ENCODE measurements at regions not wholly inside any gene's neighbourhood (a gene's known extent, or its start where the extent isn't known, plus 50 kb on each side); places are given as distances from the start of the nearest gene placed in this dataset.

GRCh38 chr13:40285634-40286033 is 380.8 kb downstream of the FOXO1 start:
- DNase-seq, result no peak
- no peak overlapping the region for H3K4me3 Mint-ChIP-seq
- peaks cover 3% of the 10 kb centered on the region for H3K4me1 Mint-ChIP-seq
- no peak overlapping the region for H3K27ac Mint-ChIP-seq
- intact Hi-C loops (cut with micrococcal nuclease), result no loop called here
- H3K36me3 Mint-ChIP-seq (ENCODE audit: low read depth), result no peaks in the 10 kb centered on the region
- peaks cover 15% of the 10 kb centered on the region for H3K9me3 Mint-ChIP-seq
- H3K27me3 Mint-ChIP-seq, result peaks cover 2% of the 10 kb centered on the region

DNA sequence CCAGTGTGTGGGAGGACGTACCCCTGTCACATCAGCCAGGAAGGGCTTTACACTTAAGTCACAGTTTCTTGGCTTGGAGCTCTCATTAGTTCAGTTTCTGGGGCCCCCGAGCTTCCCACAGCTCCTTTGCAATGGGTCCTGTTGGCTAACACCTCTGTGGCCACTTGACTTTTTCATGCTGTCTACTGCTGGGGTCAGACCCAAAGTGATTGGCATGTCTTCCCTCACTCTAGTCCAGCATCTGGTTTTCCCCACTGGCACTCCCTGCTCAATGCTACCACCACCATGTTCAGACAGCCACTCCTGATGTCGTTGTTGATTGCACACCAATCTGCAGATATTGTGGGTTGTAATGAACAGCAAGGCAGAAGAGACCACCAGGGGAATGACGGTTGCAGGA is 379.0 kb downstream of the FOXO1 start:
- Mint-ChIP-seq H3K9me3 (peaks cover 12% of the 10 kb centered on the region), H3K27me3 (peaks cover 2% of the 10 kb centered on the region), H3K4me1 (peaks cover 10% of the 10 kb centered on the region), H3K36me3 (ENCODE audit: low read depth) (no peaks in the 10 kb centered on the region), H3K27ac (no peak overlapping the region), H3K4me3 (no peak overlapping the region)
- DNase-seq, result no peak
- intact Hi-C loops (cut with micrococcal nuclease), result no loop called here

GRCh38 chr13:40288259-40288658 is 378.2 kb downstream of the FOXO1 start:
- Mint-ChIP-seq H3K4me1 (peaks cover 10% of the 10 kb centered on the region), H3K27ac (no peak overlapping the region), H3K27me3 (peaks cover 2% of the 10 kb centered on the region), H3K4me3 (no peak overlapping the region), H3K9me3 (peaks cover 9% of the 10 kb centered on the region), H3K36me3 (ENCODE audit: low read depth) (no peaks in the 10 kb centered on the region)
- DNase-seq, result no peak
- intact Hi-C loops (cut with micrococcal nuclease), result no loop called here

GRCh38 chr13:40290758-40291157 is 375.7 kb downstream of the FOXO1 start:
- no peak for DNase-seq
- no peak overlapping the region for H3K4me3 Mint-ChIP-seq
- peaks cover 4% of the 10 kb centered on the region for H3K9me3 Mint-ChIP-seq
- peaks cover 10% of the 10 kb centered on the region for H3K4me1 Mint-ChIP-seq
- H3K36me3 Mint-ChIP-seq (ENCODE audit: low read depth), result no peaks in the 10 kb centered on the region
- intact Hi-C loops (cut with micrococcal nuclease), result no loop called here
- no peaks in the 10 kb centered on the region for H3K27me3 Mint-ChIP-seq
- H3K27ac Mint-ChIP-seq, result peak overlapping the region; percentile 14

DNA sequence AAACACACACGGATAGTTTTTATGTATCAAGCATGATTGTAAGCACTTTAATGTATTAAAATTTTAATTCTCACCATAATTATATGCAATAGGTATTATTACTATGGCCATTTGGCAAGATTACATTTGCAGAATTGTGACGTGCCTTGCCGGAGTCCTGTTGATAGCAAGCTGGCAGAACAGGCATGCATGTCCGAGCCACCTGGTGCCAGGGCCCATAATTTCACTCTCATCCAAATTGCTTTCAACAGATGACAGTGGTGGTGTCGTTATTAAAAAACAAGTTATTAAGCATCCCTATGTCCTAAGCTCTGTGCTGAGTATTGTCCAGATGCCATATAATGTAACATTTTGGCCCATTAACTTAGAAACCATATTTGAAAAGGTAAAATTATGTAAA is 374.3 kb downstream of the FOXO1 start:
- Mint-ChIP-seq H3K9me3 (peaks cover 8% of the 10 kb centered on the region), H3K27me3 (no peaks in the 10 kb centered on the region), H3K36me3 (ENCODE audit: low read depth) (no peaks in the 10 kb centered on the region), H3K4me1 (peaks cover 10% of the 10 kb centered on the region), H3K4me3 (no peak overlapping the region), H3K27ac (no peak overlapping the region)
- intact Hi-C loops (cut with micrococcal nuclease), result no loop called here
- no peak for DNase-seq

DNA sequence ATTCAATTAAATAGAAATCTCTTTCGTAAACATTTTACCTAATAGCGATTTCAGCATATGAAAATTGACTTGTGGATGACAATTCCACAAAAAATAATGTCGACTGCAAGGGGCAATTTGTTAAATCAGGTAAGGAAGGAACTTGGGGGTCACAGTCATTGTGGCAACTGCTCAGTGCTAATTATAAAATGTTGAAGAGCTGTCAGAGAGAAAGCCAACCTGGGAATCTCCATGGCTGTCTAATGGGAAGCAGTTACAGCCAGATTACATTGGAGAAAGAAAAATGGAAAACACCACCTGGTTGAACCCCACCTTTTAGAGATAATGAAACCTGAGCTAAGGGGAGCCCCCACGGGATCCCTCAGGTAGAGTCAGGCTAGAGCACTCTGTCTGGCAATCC is 373.9 kb downstream of the FOXO1 start:
- Mint-ChIP-seq H3K9me3 (peaks cover 8% of the 10 kb centered on the region), H3K4me1 (peaks cover 10% of the 10 kb centered on the region), H3K4me3 (no peak overlapping the region), H3K27me3 (no peaks in the 10 kb centered on the region), H3K27ac (no peak overlapping the region), H3K36me3 (ENCODE audit: low read depth) (no peaks in the 10 kb centered on the region)
- no peak for DNase-seq
- intact Hi-C loops (cut with micrococcal nuclease), result no loop called here

GRCh38 chr13:40302351-40302750 is 364.1 kb downstream of the FOXO1 start:
- H3K36me3 Mint-ChIP-seq (ENCODE audit: low read depth), result peaks cover 11% of the 10 kb centered on the region
- no peak overlapping the region for H3K27ac Mint-ChIP-seq
- H3K4me3 Mint-ChIP-seq, result no peak overlapping the region
- peaks cover 15% of the 10 kb centered on the region for H3K4me1 Mint-ChIP-seq
- peaks cover 40% of the 10 kb centered on the region for H3K9me3 Mint-ChIP-seq
- H3K27me3 Mint-ChIP-seq, result no peaks in the 10 kb centered on the region
- no peak for DNase-seq
- intact Hi-C loops (cut with micrococcal nuclease), result no loop called here

GRCh38 chr13:40304391-40304790 is 362.1 kb downstream of the FOXO1 start:
- intact Hi-C loops (cut with micrococcal nuclease), result no loop called here
- Mint-ChIP-seq H3K36me3 (ENCODE audit: low read depth) (peaks cover 13% of the 10 kb centered on the region), H3K9me3 (peaks cover 43% of the 10 kb centered on the region), H3K27me3 (no peaks in the 10 kb centered on the region), H3K27ac (no peak overlapping the region), H3K4me1 (peaks cover 20% of the 10 kb centered on the region), H3K4me3 (no peak overlapping the region)
- DNase-seq, result no peak

DNA sequence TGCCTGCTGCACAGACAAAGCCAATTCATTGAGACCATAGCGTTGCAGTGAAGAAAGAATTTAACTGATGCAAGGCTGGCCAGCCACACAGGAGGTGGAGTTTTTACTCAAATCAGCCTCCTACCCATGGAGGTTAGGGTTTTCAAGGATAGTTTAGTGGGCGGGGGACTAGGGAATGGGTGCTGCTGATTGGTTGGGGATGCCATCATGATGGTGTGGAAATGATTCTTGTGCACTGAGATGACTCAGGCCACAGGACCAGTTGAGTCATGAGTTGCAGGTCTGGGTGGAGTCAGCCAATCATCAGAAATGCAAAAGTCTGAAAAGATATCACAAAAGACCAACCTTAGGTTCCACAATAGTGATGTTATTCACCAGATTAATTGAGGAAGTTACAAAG is 359.6 kb downstream of the FOXO1 start:
- intact Hi-C loops (cut with micrococcal nuclease), result no loop called here

GRCh38 chr13:40309881-40310280 is 356.6 kb downstream of the FOXO1 start:
- Mint-ChIP-seq H3K4me3 (no peak overlapping the region), H3K27me3 (no peaks in the 10 kb centered on the region), H3K4me1 (peaks cover 34% of the 10 kb centered on the region), H3K9me3 (peaks cover 25% of the 10 kb centered on the region), H3K27ac (no peak overlapping the region), H3K36me3 (ENCODE audit: low read depth) (peaks cover 13% of the 10 kb centered on the region)
- no peak for DNase-seq
- intact Hi-C loops (cut with micrococcal nuclease), result loop anchor here (10.0 kb wide), 1 partner anchor 535 kb away; no protein-coding TSS in a partner anchor

More for the DNA sequence above, 359.6 kb downstream of the FOXO1 start:
- Mint-ChIP-seq H3K4me1 (peaks cover 20% of the 10 kb centered on the region), H3K27me3 (no peaks in the 10 kb centered on the region), H3K4me3 (no peak overlapping the region), H3K36me3 (ENCODE audit: low read depth) (peaks cover 13% of the 10 kb centered on the region), H3K9me3 (peaks cover 29% of the 10 kb centered on the region), H3K27ac (peak overlapping the region; percentile 43)
- DNase-seq, result no peak

- DNase-seq, result no peak
- H3K27me3 Mint-ChIP-seq, result no peaks in the 10 kb centered on the region
- H3K9me3 Mint-ChIP-seq, result peaks cover 13% of the 10 kb centered on the region
- intact Hi-C loops (cut with micrococcal nuclease), result loop anchor here (10.0 kb wide), 1 partner anchor 537 kb away; no protein-coding TSS in a partner anchor
- peaks cover 44% of the 10 kb centered on the region for H3K4me1 Mint-ChIP-seq
- H3K4me3 Mint-ChIP-seq, result no peak overlapping the region
- peaks cover 6% of the 10 kb centered on the region for H3K36me3 Mint-ChIP-seq (ENCODE audit: low read depth)
- no peak overlapping the region for H3K27ac Mint-ChIP-seq
Observed at GRCh38 chr13:40311356-40312101, 354.9 kb downstream of the FOXO1 start.

GRCh38 chr13:40313269-40314200 is 352.9 kb downstream of the FOXO1 start:
- H3K36me3 Mint-ChIP-seq (ENCODE audit: low read depth), result no peaks in the 10 kb centered on the region
- no peaks in the 10 kb centered on the region for H3K27me3 Mint-ChIP-seq
- no peak overlapping the region for H3K27ac Mint-ChIP-seq
- H3K4me1 Mint-ChIP-seq, result peaks cover 50% of the 10 kb centered on the region
- H3K4me3 Mint-ChIP-seq, result no peak overlapping the region
- peaks cover 3% of the 10 kb centered on the region for H3K9me3 Mint-ChIP-seq
- intact Hi-C loops (cut with micrococcal nuclease), result loop anchor here (10.0 kb wide), 1 partner anchor 539 kb away; no protein-coding TSS in a partner anchor
- no peak for DNase-seq

GRCh38 chr13:40315416-40316064 is 350.9 kb downstream of the FOXO1 start:
- H3K9me3 Mint-ChIP-seq, result no peaks in the 10 kb centered on the region
- no peaks in the 10 kb centered on the region for H3K27me3 Mint-ChIP-seq
- peak overlapping the region; percentile 77 for H3K27ac Mint-ChIP-seq
- DNase-seq, result peak; percentile 87
- no peaks in the 10 kb centered on the region for H3K36me3 Mint-ChIP-seq (ENCODE audit: low read depth)
- intact Hi-C loops (cut with micrococcal nuclease), result loop anchor here (1.0 to 10.0 kb wide), 7 partner anchors 57 to 541 kb away; no protein-coding TSS in a partner anchor
- H3K4me3 Mint-ChIP-seq, result peak overlapping the region; percentile 66
- peaks cover 60% of the 10 kb centered on the region for H3K4me1 Mint-ChIP-seq

All from activated CD4-positive, alpha-beta T cell treated with anti-CD3 and anti-CD28 coated beads, Interleukin-2, amount 10 ng/mL, durations not matched to agents 24 days and 14 days (primary cell).